Loucy (cell line): ENCODE measurements at regions not wholly inside any gene's neighbourhood (a gene's known extent, or its start where the extent isn't known, plus 50 kb on each side); places are given as distances from the start of the nearest gene placed in this dataset.

Source experiments
- EZH2phosphoT487 ChIP-seq: fragments of 200-600 bp; IDR thresholded peaks from 2 replicates; pipeline ENCODE4 v1.6.1; 2018; ENCODE audit warnings: antibody characterized with exemption, mild to moderate bottlenecking, moderate library complexity, borderline replicate concordance
- TF ChIP-seq, protein P1 (sequence below): fragments of 200-600 bp; sonication (generic); conservative IDR thresholded peaks from 2 replicates; pipeline ENCODE4 v1.5.1; 2014; ENCODE audit warnings: mild to moderate bottlenecking, antibody characterized with exemption, low read length

GRCh38 chr21:20419772-20420171, 578.4 kb upstream of the NCAM2 start:
- TF ChIP-seq, protein P1, sequence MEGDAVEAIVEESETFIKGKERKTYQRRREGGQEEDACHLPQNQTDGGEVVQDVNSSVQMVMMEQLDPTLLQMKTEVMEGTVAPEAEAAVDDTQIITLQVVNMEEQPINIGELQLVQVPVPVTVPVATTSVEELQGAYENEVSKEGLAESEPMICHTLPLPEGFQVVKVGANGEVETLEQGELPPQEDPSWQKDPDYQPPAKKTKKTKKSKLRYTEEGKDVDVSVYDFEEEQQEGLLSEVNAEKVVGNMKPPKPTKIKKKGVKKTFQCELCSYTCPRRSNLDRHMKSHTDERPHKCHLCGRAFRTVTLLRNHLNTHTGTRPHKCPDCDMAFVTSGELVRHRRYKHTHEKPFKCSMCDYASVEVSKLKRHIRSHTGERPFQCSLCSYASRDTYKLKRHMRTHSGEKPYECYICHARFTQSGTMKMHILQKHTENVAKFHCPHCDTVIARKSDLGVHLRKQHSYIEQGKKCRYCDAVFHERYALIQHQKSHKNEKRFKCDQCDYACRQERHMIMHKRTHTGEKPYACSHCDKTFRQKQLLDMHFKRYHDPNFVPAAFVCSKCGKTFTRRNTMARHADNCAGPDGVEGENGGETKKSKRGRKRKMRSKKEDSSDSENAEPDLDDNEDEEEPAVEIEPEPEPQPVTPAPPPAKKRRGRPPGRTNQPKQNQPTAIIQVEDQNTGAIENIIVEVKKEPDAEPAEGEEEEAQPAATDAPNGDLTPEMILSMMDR: no peak
- no peak for TF ChIP-seq EZH2phosphoT487
